H1 (cell line): ENCODE measurements at regions not wholly inside any gene's neighbourhood (a gene's known extent, or its start where the extent isn't known, plus 50 kb on each side); places are given as distances from the start of the nearest gene placed in this dataset.

ENCODE experiments used
- ATF3 ChIP-seq: IDR thresholded peaks from 2 replicates; pipeline ENCODE4 v1.6.1; 2011; ENCODE audit warnings: low read depth, mild to moderate bottlenecking, low read length; ENCODE audit not compliant: insufficient read depth
- GABPA ChIP-seq: IDR thresholded peaks from 2 replicates; pipeline ENCODE4 v1.6.1; 2011; ENCODE audit warnings: mild to moderate bottlenecking, low read length, moderate library complexity, borderline replicate concordance; ENCODE audit not compliant: insufficient read depth
- JUN ChIP-seq: IDR thresholded peaks from 2 replicates; pipeline ENCODE4 v1.6.1; 2011; ENCODE audit warnings: low read depth, mild to moderate bottlenecking, improper control_type of control experiment, low read length
- MAFK ChIP-seq: IDR thresholded peaks from 2 replicates; pipeline ENCODE4 v1.6.1; 2012; ENCODE audit warnings: low read depth, mild to moderate bottlenecking, improper control_type of control experiment, low read length
- POLR2A ChIP-seq, 2 experiments: IDR thresholded peaks; 1 replicate in 1 of 2; 2 replicates in 1 of 2; pipeline ENCODE4 v1.6.1; 2011; ENCODE audit warnings: low read depth in 2 of 2, low read length in 2 of 2, mild to moderate bottlenecking in 2 of 2; ENCODE audit errors: control extremely low read depth in 1 of 2
- POLR2AphosphoS5 ChIP-seq: IDR thresholded peaks from 2 replicates; pipeline ENCODE4 v1.6.1; 2011; ENCODE audit warnings: low read depth, low read length
- SIN3A ChIP-seq, 2 experiments: IDR thresholded peaks in 1 of 2; conservative IDR thresholded peaks in 1 of 2; 2 replicates each; pipeline ENCODE4 v1.6.1; 2011 to 2012; ENCODE audit warnings: low read length in 2 of 2, improper control_type of control experiment in 1 of 2, low read depth in 1 of 2, mild to moderate bottlenecking in 1 of 2
- SIX5 ChIP-seq: IDR thresholded peaks from 2 replicates; pipeline ENCODE4 v1.6.1; 2011; ENCODE audit warnings: mild to moderate bottlenecking, low read depth, low read length
- SP2 ChIP-seq: IDR thresholded peaks from 2 replicates; pipeline ENCODE4 v1.6.1; 2012; ENCODE audit warnings: mild to moderate bottlenecking, low read length, inconsistent platforms
- SRF ChIP-seq: IDR thresholded peaks from 2 replicates; pipeline ENCODE4 v1.6.1; 2011; ENCODE audit warnings: mild to moderate bottlenecking, low read depth, low read length, moderate library complexity
- TAF1 ChIP-seq: IDR thresholded peaks from 2 replicates; pipeline ENCODE4 v1.6.1; 2011; ENCODE audit warnings: mild to moderate bottlenecking, low read depth, low read length
- TF ChIP-seq, protein P1 (sequence below), 3 experiments: IDR thresholded peaks; 1 replicate in 2 of 3; 2 replicates in 1 of 3; pipeline versions ENCODE4 v1.5.1 to v1.6.1; 2011; ENCODE audit warnings: low read length in 3 of 3, mild to moderate bottlenecking in 3 of 3, inconsistent platforms in 2 of 3, low read depth in 1 of 3, moderate library complexity in 1 of 3; ENCODE audit not compliant: insufficient read depth in 1 of 3; ENCODE audit errors: control extremely low read depth in 1 of 3
- TF ChIP-seq, protein P2 (sequence below): IDR thresholded peaks from 2 replicates; pipeline ENCODE4 v1.6.1; 2012; ENCODE audit warnings: low read length, inconsistent platforms

DNA sequence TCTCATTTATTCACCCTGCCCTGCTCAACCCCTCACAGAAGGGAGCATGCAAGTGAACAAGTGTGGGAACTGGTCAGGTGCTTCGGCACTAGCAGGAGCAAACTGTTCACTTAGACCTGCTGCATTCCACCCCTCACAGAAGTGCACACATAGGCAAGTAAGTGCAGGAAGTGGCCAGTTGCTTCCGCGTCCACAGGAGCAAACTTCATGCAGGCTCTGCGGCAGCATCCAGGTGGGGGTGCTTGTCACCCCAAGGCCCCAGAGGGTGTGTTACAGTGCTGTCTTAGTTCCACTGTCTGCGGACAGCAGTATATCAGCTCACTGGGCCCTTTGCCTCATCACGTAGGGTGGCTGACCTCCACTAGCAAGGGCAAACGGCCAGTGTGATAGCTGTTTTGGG lies 167.3 kb upstream of the AVPR1A start:
- TF ChIP-seq POLR2AphosphoS5 (no peak), SRF (no peak), POLR2A (IDR thresholded peaks at IDR 0.05; ENCODE audit: control extremely low read depth in 1 of 2, low read depth in 2 of 2, low read length in 2 of 2) (no peak), SP2 (no peak), SIN3A (conservative IDR thresholded peaks at IDR 0.05 in 1 of 2, IDR thresholded peaks at IDR 0.05 in 1 of 2; ENCODE audit: low read depth in 1 of 2, low read length in 2 of 2) (no peak), GABPA (no peak), ATF3 (no peak), JUN (no peak), SIX5 (no peak), MAFK (no peak), TAF1 (no peak)
- TF ChIP-seq, protein P1, sequence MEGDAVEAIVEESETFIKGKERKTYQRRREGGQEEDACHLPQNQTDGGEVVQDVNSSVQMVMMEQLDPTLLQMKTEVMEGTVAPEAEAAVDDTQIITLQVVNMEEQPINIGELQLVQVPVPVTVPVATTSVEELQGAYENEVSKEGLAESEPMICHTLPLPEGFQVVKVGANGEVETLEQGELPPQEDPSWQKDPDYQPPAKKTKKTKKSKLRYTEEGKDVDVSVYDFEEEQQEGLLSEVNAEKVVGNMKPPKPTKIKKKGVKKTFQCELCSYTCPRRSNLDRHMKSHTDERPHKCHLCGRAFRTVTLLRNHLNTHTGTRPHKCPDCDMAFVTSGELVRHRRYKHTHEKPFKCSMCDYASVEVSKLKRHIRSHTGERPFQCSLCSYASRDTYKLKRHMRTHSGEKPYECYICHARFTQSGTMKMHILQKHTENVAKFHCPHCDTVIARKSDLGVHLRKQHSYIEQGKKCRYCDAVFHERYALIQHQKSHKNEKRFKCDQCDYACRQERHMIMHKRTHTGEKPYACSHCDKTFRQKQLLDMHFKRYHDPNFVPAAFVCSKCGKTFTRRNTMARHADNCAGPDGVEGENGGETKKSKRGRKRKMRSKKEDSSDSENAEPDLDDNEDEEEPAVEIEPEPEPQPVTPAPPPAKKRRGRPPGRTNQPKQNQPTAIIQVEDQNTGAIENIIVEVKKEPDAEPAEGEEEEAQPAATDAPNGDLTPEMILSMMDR (IDR thresholded peaks at IDR 0.05; ENCODE audit: control extremely low read depth in 1 of 3, insufficient read depth in 1 of 3, low read depth in 1 of 3, low read length in 3 of 3): no peak
- TF ChIP-seq, protein P2, sequence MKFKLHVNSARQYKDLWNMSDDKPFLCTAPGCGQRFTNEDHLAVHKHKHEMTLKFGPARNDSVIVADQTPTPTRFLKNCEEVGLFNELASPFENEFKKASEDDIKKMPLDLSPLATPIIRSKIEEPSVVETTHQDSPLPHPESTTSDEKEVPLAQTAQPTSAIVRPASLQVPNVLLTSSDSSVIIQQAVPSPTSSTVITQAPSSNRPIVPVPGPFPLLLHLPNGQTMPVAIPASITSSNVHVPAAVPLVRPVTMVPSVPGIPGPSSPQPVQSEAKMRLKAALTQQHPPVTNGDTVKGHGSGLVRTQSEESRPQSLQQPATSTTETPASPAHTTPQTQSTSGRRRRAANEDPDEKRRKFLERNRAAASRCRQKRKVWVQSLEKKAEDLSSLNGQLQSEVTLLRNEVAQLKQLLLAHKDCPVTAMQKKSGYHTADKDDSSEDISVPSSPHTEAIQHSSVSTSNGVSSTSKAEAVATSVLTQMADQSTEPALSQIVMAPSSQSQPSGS: no peak
